ENCODE measurements at regions not wholly inside any gene's neighbourhood (a gene's known extent, or its start where the extent isn't known, plus 50 kb on each side); places are given as distances from the start of the nearest gene placed in this dataset.

- TF ChIP-seq USF1 (IDR thresholded peaks at IDR 0.05) (peak; percentile 80), ZBTB7A (IDR thresholded peaks at IDR 0.05; ENCODE audit: low read depth) (no peak)
Measured at GRCh38 chr10:78843495-78843894, 225.3 kb upstream of the ZMIZ1 start.

- TF ChIP-seq RAD21 (IDR thresholded peaks at IDR 0.05; ENCODE audit: low read depth) = no peak
- TF ChIP-seq USF1 (IDR thresholded peaks at IDR 0.05) = no peak
- no peak for TF ChIP-seq CREB1 (IDR thresholded peaks at IDR 0.05; ENCODE audit: low read depth)
- no peak for TF ChIP-seq ZBTB7A (IDR thresholded peaks at IDR 0.05; ENCODE audit: low read depth)
- TF ChIP-seq EP300 (IDR thresholded peaks at IDR 0.05; ENCODE audit: borderline replicate concordance) = no peak
- TF ChIP-seq TAF1 (IDR thresholded peaks at IDR 0.05; ENCODE audit: low read depth) = no peak
- TF ChIP-seq CEBPB (IDR thresholded peaks at IDR 0.05) = no peak
- no peak for TF ChIP-seq TCF12 (IDR thresholded peaks at IDR 0.05; ENCODE audit: low read depth)
- no peak for TF ChIP-seq MAX (IDR thresholded peaks at IDR 0.05)
- TF ChIP-seq FOXM1 (IDR thresholded peaks at IDR 0.05; ENCODE audit: borderline replicate concordance, low read depth) = no peak
- no peak for TF ChIP-seq EGR1 (IDR thresholded peaks at IDR 0.05)
- no peak for TF ChIP-seq TEAD4 (IDR thresholded peaks at IDR 0.05)
- TF ChIP-seq YY1 (IDR thresholded peaks at IDR 0.05; ENCODE audit: low read depth) = no peak
- no peak for TF ChIP-seq NFIC (IDR thresholded peaks at IDR 0.05)
Measured at GRCh38 chr10:78844960-78845607, 223.7 kb upstream of the ZMIZ1 start.

- TF ChIP-seq USF1 (IDR thresholded peaks at IDR 0.05) (no peak), ZBTB7A (IDR thresholded peaks at IDR 0.05; ENCODE audit: low read depth) (no peak), EP300 (IDR thresholded peaks at IDR 0.05; ENCODE audit: borderline replicate concordance) (no peak)
Measured at GRCh38 chr10:78846071-78846470, 222.7 kb upstream of the ZMIZ1 start.

GRCh38 chr10:78846760-78847159 is 222.0 kb upstream of the ZMIZ1 start:
- TF ChIP-seq CREB1 (IDR thresholded peaks at IDR 0.05; ENCODE audit: low read depth) (no peak), FOXM1 (IDR thresholded peaks at IDR 0.05; ENCODE audit: borderline replicate concordance, low read depth) (no peak), MAX (IDR thresholded peaks at IDR 0.05) (no peak), ZBTB7A (IDR thresholded peaks at IDR 0.05; ENCODE audit: low read depth) (no peak), EP300 (IDR thresholded peaks at IDR 0.05; ENCODE audit: borderline replicate concordance) (no peak), CEBPB (IDR thresholded peaks at IDR 0.05) (no peak), EGR1 (IDR thresholded peaks at IDR 0.05) (no peak), TAF1 (IDR thresholded peaks at IDR 0.05; ENCODE audit: low read depth) (no peak), RAD21 (IDR thresholded peaks at IDR 0.05; ENCODE audit: low read depth) (no peak), TEAD4 (IDR thresholded peaks at IDR 0.05) (no peak), YY1 (IDR thresholded peaks at IDR 0.05; ENCODE audit: low read depth) (no peak), TCF12 (IDR thresholded peaks at IDR 0.05; ENCODE audit: low read depth) (no peak), REST (IDR thresholded peaks at IDR 0.05; ENCODE audit: low read depth) (no peak), USF1 (IDR thresholded peaks at IDR 0.05) (no peak), NFIC (IDR thresholded peaks at IDR 0.05) (no peak)

- TF ChIP-seq EP300 (IDR thresholded peaks at IDR 0.05; ENCODE audit: borderline replicate concordance) (no peak), TCF12 (IDR thresholded peaks at IDR 0.05; ENCODE audit: low read depth) (no peak), TEAD4 (IDR thresholded peaks at IDR 0.05) (no peak), EGR1 (IDR thresholded peaks at IDR 0.05) (no peak), MAX (IDR thresholded peaks at IDR 0.05) (no peak), YY1 (IDR thresholded peaks at IDR 0.05; ENCODE audit: low read depth) (no peak), CREB1 (IDR thresholded peaks at IDR 0.05; ENCODE audit: low read depth) (no peak), TAF1 (IDR thresholded peaks at IDR 0.05; ENCODE audit: low read depth) (no peak), ZBTB7A (IDR thresholded peaks at IDR 0.05; ENCODE audit: low read depth) (no peak), NFIC (IDR thresholded peaks at IDR 0.05) (no peak), REST (IDR thresholded peaks at IDR 0.05; ENCODE audit: low read depth) (no peak), RAD21 (IDR thresholded peaks at IDR 0.05; ENCODE audit: low read depth) (no peak), USF1 (IDR thresholded peaks at IDR 0.05) (no peak)
Measured at GRCh38 chr10:78847485-78847884, 221.3 kb upstream of the ZMIZ1 start.

All from Ishikawa (cell line).